GM12878 (cell line): ENCODE measurements at regions not wholly inside any gene's neighbourhood (a gene's known extent, or its start where the extent isn't known, plus 50 kb on each side); places are given as distances from the start of the nearest gene placed in this dataset.

ENCODE experiments used
- ATAC-seq: fragments of 200-7000 bp; cut with Tn5 transposase; 3 replicates; pipeline ENCODE4 v1.9.1; 2020; ENCODE audit warnings: mild to moderate bottlenecking, moderate library complexity
- BruUV-seq: library from RNA; stranded (reverse); fragments of 400-500 nt; replicated peaks from 2 replicates; lab custom pipeline; 2021; lab: Mats Ljungman, UMichigan
- CTCF ChIA-PET: fragments of 300-600 bp; sonication (Branson Sonifier 250); formaldehyde crosslinking; extraction: SDS; loops from one replicate; lab custom pipeline; 2021; ENCODE audit warnings: inconsistent platforms; lab: Yijun Ruan, JAX
- POLR2A ChIA-PET: fragments of 350-600 bp; formaldehyde crosslinking; extraction: SDS; loops from one replicate; lab custom pipeline; 2021; ENCODE audit warnings: inconsistent platforms; lab: Charles Lee
- RAD21 ChIA-PET: fragments of 300-600 bp; sonication (Branson Sonifier 250); formaldehyde crosslinking; loops from one replicate; lab custom pipeline; 2023; ENCODE audit warnings: antibody characterized with exemption; ENCODE audit not compliant: unreplicated experiment; lab: Charles Lee
- SMC1A ChIA-PET: fragments of 300-600 bp; sonication (Branson Sonifier 250); formaldehyde crosslinking; loops from one replicate; lab custom pipeline; 2023; ENCODE audit not compliant: unreplicated experiment, uncharacterized antibody; lab: Charles Lee
- DNase-seq: peaks from one replicate; pipeline ENCODE4 v3.0.0-alpha.2; 2011; ENCODE audit warnings: low read depth, low spot score
- FAIRE-seq: peaks from 3 replicates; lab custom pipeline; 2011; peaks lifted over from hg19 to GRCh38; lab: Jason Lieb, UNC
- H2AFZ ChIP-seq: 2 replicates; pipeline ENCODE4 v1.6.0; 2011; ENCODE audit warnings: low read depth, low read length, control low read depth; ENCODE audit not compliant: control insufficient read depth
- H3K27ac ChIP-seq: 2 replicates; pipeline ENCODE4 v1.5.1; 2011; ENCODE audit warnings: control low read depth; ENCODE audit not compliant: control insufficient read depth, insufficient read depth
- H3K27me3 ChIP-seq, 2 experiments: replicated peaks in 1 of 2; 2 replicates each; pipeline versions ENCODE4 v1.6.0 to v1.6.1; 2011; ENCODE audit warnings: low read length in 1 of 2; ENCODE audit not compliant: control insufficient read depth in 2 of 2, insufficient read depth in 2 of 2
- H3K36me3 ChIP-seq, 2 experiments: 2 replicates each; pipeline ENCODE4 v1.5.1; 2011; ENCODE audit warnings: low read length in 1 of 2; ENCODE audit not compliant: control insufficient read depth in 2 of 2, insufficient read depth in 2 of 2
- H3K4me1 ChIP-seq: 2 replicates; pipeline ENCODE4 v1.6.1; 2011; ENCODE audit warnings: mild to moderate bottlenecking, low read length, moderate library complexity, mixed read lengths; ENCODE audit not compliant: control insufficient read depth, insufficient read depth
- H3K4me2 ChIP-seq: 2 replicates; pipeline ENCODE4 v1.6.0; 2011; ENCODE audit warnings: control low read depth; ENCODE audit not compliant: control insufficient read depth, insufficient read depth
- H3K4me3 ChIP-seq: fragments of 200-600 bp; sonication (generic); 2 replicates; pipeline ENCODE4 v1.5.1; 2016
- H3K79me2 ChIP-seq: 2 replicates; pipeline ENCODE4 v1.6.0; 2011; ENCODE audit warnings: low read length; ENCODE audit not compliant: control insufficient read depth, insufficient read depth
- H3K9ac ChIP-seq: 2 replicates; pipeline ENCODE4 v1.8.0; 2011; ENCODE audit warnings: low read length, control low read depth, mixed read lengths; ENCODE audit not compliant: control insufficient read depth, insufficient read depth
- H3K9me3 ChIP-seq: replicated peaks from 3 replicates; pipeline ENCODE4 v1.5.1; 2011; ENCODE audit warnings: mild to moderate bottlenecking, low read length; ENCODE audit not compliant: control insufficient read depth, insufficient read depth
- H4K20me1 ChIP-seq: 2 replicates; pipeline ENCODE4 v1.6.0; 2011; ENCODE audit not compliant: control insufficient read depth, insufficient read depth
- CBX5 ChIP-seq: sonication (generic); IDR thresholded peaks from 2 replicates; pipeline ENCODE4 v1.6.1; 2016; ENCODE audit warnings: low read depth, moderate library complexity, mild to moderate bottlenecking, inconsistent platforms
- CHD1 ChIP-seq: IDR thresholded peaks from 2 replicates; pipeline ENCODE4 v1.6.1; 2012; ENCODE audit warnings: low read depth, low read length, improper control_type of control experiment
- E4F1 ChIP-seq: fragments of 450-650 bp; IDR thresholded peaks from 2 replicates; pipeline ENCODE4 v1.6.1; 2018; ENCODE audit warnings: borderline replicate concordance, mild to moderate bottlenecking; ENCODE audit not compliant: partially characterized antibody
- EGR1 ChIP-seq, 2 experiments: IDR thresholded peaks; 1 replicate in 1 of 2; 2 replicates in 1 of 2; pipeline ENCODE4 v1.6.1; 2011 to 2012; ENCODE audit warnings: low read depth in 2 of 2, low read length in 2 of 2, borderline replicate concordance in 1 of 2, mild to moderate bottlenecking in 1 of 2, moderate library complexity in 1 of 2
- GATAD2B ChIP-seq: fragments of 450-650 bp; conservative IDR thresholded peaks from 2 replicates; pipeline ENCODE4 v1.6.1; 2017; ENCODE audit warnings: low read depth, mild to moderate bottlenecking, moderate library complexity
- HDGF ChIP-seq: fragments of 450-650 bp; IDR thresholded peaks from 2 replicates; pipeline ENCODE4 v1.6.1; 2016; ENCODE audit warnings: antibody characterized with exemption
- IKZF2 ChIP-seq, 2 experiments: fragments of 450-650 bp; IDR thresholded peaks; 2 replicates each; pipeline ENCODE4 v1.6.1; 2017; ENCODE audit warnings: mild to moderate bottlenecking in 2 of 2, moderate library complexity in 2 of 2
- LARP7 ChIP-seq: fragments of 450-650 bp; IDR thresholded peaks from 2 replicates; pipeline ENCODE4 v1.6.1; 2017; ENCODE audit warnings: mild to moderate bottlenecking
- MEF2B ChIP-seq: fragments of 450-650 bp; IDR thresholded peaks from 2 replicates; pipeline ENCODE4 v1.6.1; 2018; ENCODE audit warnings: mild to moderate bottlenecking, moderate library complexity; ENCODE audit not compliant: partially characterized antibody, poor library complexity, severe bottlenecking
- MXI1 ChIP-seq: fragments of 150-350 bp; IDR thresholded peaks from 2 replicates; pipeline ENCODE4 v1.6.1; 2011; ENCODE audit warnings: low read depth, mild to moderate bottlenecking, inconsistent platforms, low read length, improper control_type of control experiment
- NKRF ChIP-seq: fragments of 450-650 bp; conservative IDR thresholded peaks from 2 replicates; pipeline ENCODE4 v1.6.1; 2017; ENCODE audit warnings: mild to moderate bottlenecking, moderate library complexity
- NRF1 ChIP-seq: conservative IDR thresholded peaks from 2 replicates; pipeline ENCODE4 v1.6.1; 2011; ENCODE audit warnings: mild to moderate bottlenecking, low read depth, low read length, improper control_type of control experiment
- RB1 ChIP-seq: fragments of 450-650 bp; formaldehyde crosslinking; IDR thresholded peaks from 2 replicates; pipeline ENCODE4 v1.6.1; 2017; ENCODE audit warnings: mild to moderate bottlenecking, borderline replicate concordance
- RUNX3 ChIP-seq: IDR thresholded peaks from 2 replicates; pipeline ENCODE4 v1.6.1; 2012; ENCODE audit warnings: low read length, inconsistent platforms
- SUPT20H ChIP-seq: IDR thresholded peaks from 2 replicates; pipeline ENCODE4 v1.6.1; 2011; ENCODE audit warnings: low read depth, mild to moderate bottlenecking, low read length, moderate library complexity, borderline replicate concordance; ENCODE audit not compliant: control insufficient read depth
- ZSCAN29 ChIP-seq: fragments of 450-650 bp; IDR thresholded peaks from 2 replicates; pipeline ENCODE4 v1.6.1; 2017; ENCODE audit warnings: mild to moderate bottlenecking, moderate library complexity
- ZZZ3 ChIP-seq: IDR thresholded peaks from 2 replicates; pipeline ENCODE4 v1.6.1; 2011; ENCODE audit warnings: low read depth; ENCODE audit not compliant: control insufficient read depth, insufficient read length
- WGBS: methylation state at CpG from one replicate; pipeline ENCODE4 v1.1.6; 2016; ENCODE audit warnings: low lambda C conversion rate; ENCODE audit not compliant: insufficient replicate concordance, insufficient coverage; ENCODE audit errors: missing lambda C conversion rate; 5-methylcytosine and 5-hydroxymethylcytosine counted together
- in situ Hi-C: fragments of 300-500 bp; cut with MboI; formaldehyde crosslinking; loops from 9 replicates; pipeline ENCODE4 v1.14.3; 2018; ENCODE audit warnings: mixed read lengths
- intact Hi-C: fragments of 100-400 bp; cut with micrococcal nuclease; formaldehyde crosslinking; loops from one replicate; pipeline ENCODE4 v1.14.2; 2022; ENCODE audit not compliant: unreplicated experiment

- in situ Hi-C loops, result no loop called here
These were observed 92.0 kb downstream of the LSMEM1 start for GRCh38 chr7:112572669-112573301.

More at GRCh38 chr7:112572669-112573301, 92.0 kb downstream of the LSMEM1 start:
- Histone ChIP-seq H3K27me3 (no peaks in the 10 kb centered on the region), H3K79me2 (no peaks in the 10 kb centered on the region), H3K9ac (no peak overlapping the region), H3K9me3 (no peaks in the 10 kb centered on the region), H3K36me3 (no peaks in the 10 kb centered on the region), H3K4me3 (no peak overlapping the region), H2AFZ (no peak overlapping the region), H4K20me1 (no peaks in the 10 kb centered on the region), H3K4me1 (no peaks in the 10 kb centered on the region), H3K4me2 (no peak overlapping the region), H3K27ac (no peak overlapping the region)
- FAIRE-seq (no peak), ATAC-seq (no peak; the same call in 2 of the 3 replicates), DNase-seq (no peak)
- WGBS, result 37% methylated on average over 1 of the region's 1 CpG
- TF ChIP-seq NKRF (no peak), RB1 (no peak), MEF2B (no peak), NRF1 (no peak), EGR1 (IDR thresholded peaks at IDR 0.05; ENCODE audit: borderline replicate concordance in 1 of 2, low read depth in 2 of 2, low read length in 2 of 2) (no peak), HDGF (no peak), E4F1 (no peak), ZSCAN29 (no peak), SUPT20H (no peak), LARP7 (no peak), ZZZ3 (no peak), MXI1 (no peak), GATAD2B (no peak), CHD1 (no peak), CBX5 (no peak), RUNX3 (no peak), IKZF2 (IDR thresholded peaks at IDR 0.05) (no peak)
- ChIA-PET RAD21 (no interaction called here), SMC1A (interaction anchor here (0.8 to 1.6 kb wide), 4 partner anchors 9 to 432 kb away, joined by 3 to 4 read pairs (median 3); no protein-coding TSS in a partner anchor), CTCF (interaction anchor here (0.8 to 3.0 kb wide), 9 partner anchors 16 to 328 kb away, joined by 3 to 10 read pairs (median 4); no protein-coding TSS in a partner anchor), POLR2A (no interaction called here)
- intact Hi-C loops, result loop anchor here (1.0 kb wide), 1 partner anchor 326 kb away; no protein-coding TSS in a partner anchor
- BruUV-seq, result no TSS peak
